ENCODE measurements at regions not wholly inside any gene's neighbourhood (a gene's known extent, or its start where the extent isn't known, plus 50 kb on each side); places are given as distances from the start of the nearest gene placed in this dataset.

- no peak overlapping the region for H3K4me3 ChIP-seq
- no peaks in the 10 kb centered on the region for H3K27me3 ChIP-seq
- TF ChIP-seq CTCF (IDR thresholded peaks at IDR 0.05) (no peak), POLR2A (IDR thresholded peaks at IDR 0.05) (no peak)
- H3K4me1 ChIP-seq = no peaks in the 10 kb centered on the region
- no peak overlapping the region for H3K27ac ChIP-seq
- DNase-seq = no peak
- intact Hi-C loops (cut with DNase I) = no loop called here
- H3K36me3 ChIP-seq = no peaks in the 10 kb centered on the region
- 88 to 90% methylated on average over 10 of the region's 10 CpGs for WGBS, 2 donors
- H3K9me3 ChIP-seq = no peaks in the 10 kb centered on the region
These were observed 219.9 kb downstream of the ZIC5 start for GRCh38 chr13:99751517-99752199.

- intact Hi-C loops (cut with DNase I) = no loop called here
- no peaks in the 10 kb centered on the region for H3K4me1 ChIP-seq
- H3K27me3 ChIP-seq = no peaks in the 10 kb centered on the region
- no peak for TF ChIP-seq POLR2A (IDR thresholded peaks at IDR 0.05)
- no peak for TF ChIP-seq CTCF (IDR thresholded peaks at IDR 0.05)
- no peak overlapping the region for H3K27ac ChIP-seq
- no peak for DNase-seq
- H3K4me3 ChIP-seq = no peak overlapping the region
- WGBS, 2 donors = 94 to 98% methylated on average over 8 of the region's 8 CpGs
- no peaks in the 10 kb centered on the region for H3K9me3 ChIP-seq
- H3K36me3 ChIP-seq = no peaks in the 10 kb centered on the region
These were observed 220.6 kb downstream of the ZIC5 start for GRCh38 chr13:99750951-99751350.

GRCh38 chr13:99749271-99750019, 222.1 kb downstream of the ZIC5 start:
- no peaks in the 10 kb centered on the region for H3K36me3 ChIP-seq
- TF ChIP-seq CTCF (IDR thresholded peaks at IDR 0.05) (no peak), POLR2A (IDR thresholded peaks at IDR 0.05) (no peak)
- WGBS, 2 donors = 85 to 93% methylated on average over 9 to 11 of the region's 11 CpGs
- no peak overlapping the region for H3K27ac ChIP-seq
- no peaks in the 10 kb centered on the region for H3K9me3 ChIP-seq
- no peaks in the 10 kb centered on the region for H3K4me1 ChIP-seq
- intact Hi-C loops (cut with DNase I) = no loop called here
- no peak overlapping the region for H3K4me3 ChIP-seq
- H3K27me3 ChIP-seq = no peaks in the 10 kb centered on the region
- DNase-seq = no peak

GRCh38 chr13:99747403-99747710, 224.2 kb downstream of the ZIC5 start:
- no peak for DNase-seq
- no peak overlapping the region for H3K4me3 ChIP-seq
- no peaks in the 10 kb centered on the region for H3K27me3 ChIP-seq
- no peaks in the 10 kb centered on the region for H3K36me3 ChIP-seq
- intact Hi-C loops (cut with DNase I) = no loop called here
- TF ChIP-seq POLR2A (IDR thresholded peaks at IDR 0.05) (no peak), CTCF (IDR thresholded peaks at IDR 0.05) (no peak)
- no peak overlapping the region for H3K27ac ChIP-seq
- 74 to 77% methylated on average over 6 to 7 of the region's 7 CpGs for WGBS, 2 donors
- peaks cover 0 to 11% (median 0%) of the 10 kb centered on the region in 3 donors for H3K4me1 ChIP-seq
- H3K9me3 ChIP-seq = no peaks in the 10 kb centered on the region

- intact Hi-C loops (cut with DNase I) = no loop called here
- WGBS, 2 donors = 71 to 82% methylated on average over 14 of the region's 14 CpGs
- no peak overlapping the region for H3K4me3 ChIP-seq
- no peak for TF ChIP-seq POLR2A (IDR thresholded peaks at IDR 0.05)
- TF ChIP-seq CTCF (IDR thresholded peaks at IDR 0.05) = no peak
- H3K4me1 ChIP-seq = peaks cover 0 to 16% (median 0%) of the 10 kb centered on the region in 3 donors
- no peaks in the 10 kb centered on the region for H3K9me3 ChIP-seq
- no peak overlapping the region for H3K27ac ChIP-seq
- no peaks in the 10 kb centered on the region for H3K36me3 ChIP-seq
- DNase-seq = no peak
- H3K27me3 ChIP-seq = no peaks in the 10 kb centered on the region
These were observed 224.7 kb downstream of the ZIC5 start for GRCh38 chr13:99746637-99747402.
